ENCODE measurements at regions not wholly inside any gene's neighbourhood (a gene's known extent, or its start where the extent isn't known, plus 50 kb on each side); places are given as distances from the start of the nearest gene placed in this dataset.

- DNase-seq = no peak
Measured at GRCh38 chr6:10033223-10033829, 381.5 kb downstream of the TFAP2A start.

- no peak for DNase-seq
Measured at GRCh38 chr6:10031617-10032016, 383.3 kb downstream of the TFAP2A start.

DNA sequence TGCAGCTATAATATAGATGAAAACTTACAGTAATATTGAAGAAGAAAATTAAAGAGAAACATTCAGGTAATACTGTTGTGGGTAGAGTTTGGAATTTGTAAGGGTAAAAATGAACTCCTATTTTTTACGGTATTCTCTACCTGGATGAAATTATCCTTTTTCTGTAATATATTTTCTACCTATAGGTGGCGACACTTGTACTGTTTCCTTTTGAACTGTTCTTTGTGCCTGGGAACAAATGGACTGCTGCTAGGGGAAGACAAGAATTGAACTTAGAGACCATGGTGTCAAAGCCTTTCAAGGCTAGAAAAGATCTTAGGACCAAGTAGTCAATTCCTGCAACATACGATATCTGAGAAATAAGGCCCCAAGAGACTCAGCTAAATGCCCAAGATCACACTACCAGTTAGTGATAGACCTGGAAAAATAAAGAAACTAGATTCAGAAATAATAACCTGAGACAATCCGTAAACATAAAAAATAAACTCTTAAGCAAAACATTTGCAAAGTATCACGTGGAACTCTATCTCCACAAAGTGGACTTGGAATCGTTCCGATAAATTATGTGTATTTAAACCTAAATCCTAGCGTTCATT, 383.8 kb downstream of the TFAP2A start:
- no peak for DNase-seq

DNA sequence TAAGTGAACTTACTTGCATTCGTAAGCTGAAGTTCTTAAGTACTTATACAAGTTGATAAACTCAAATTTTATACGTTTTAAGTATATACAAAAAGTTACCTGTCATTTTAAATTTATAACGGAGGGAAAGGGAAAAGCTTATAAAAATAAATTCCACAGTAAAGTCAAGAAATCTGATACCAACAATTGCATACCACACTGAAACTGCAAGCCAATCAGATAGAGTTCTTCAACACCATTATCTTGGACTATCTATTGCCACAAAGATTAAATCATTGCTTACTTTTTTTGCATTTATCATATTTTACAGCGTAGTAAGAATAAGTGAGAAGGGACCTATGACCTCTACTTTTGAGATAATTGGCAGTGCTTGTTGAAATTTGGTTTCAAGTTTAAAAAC, 386.7 kb downstream of the TFAP2A start:
- DNase-seq = no peak

GRCh38 chr6:10019851-10020250, 395.0 kb downstream of the TFAP2A start:
- no peak for DNase-seq

DNA sequence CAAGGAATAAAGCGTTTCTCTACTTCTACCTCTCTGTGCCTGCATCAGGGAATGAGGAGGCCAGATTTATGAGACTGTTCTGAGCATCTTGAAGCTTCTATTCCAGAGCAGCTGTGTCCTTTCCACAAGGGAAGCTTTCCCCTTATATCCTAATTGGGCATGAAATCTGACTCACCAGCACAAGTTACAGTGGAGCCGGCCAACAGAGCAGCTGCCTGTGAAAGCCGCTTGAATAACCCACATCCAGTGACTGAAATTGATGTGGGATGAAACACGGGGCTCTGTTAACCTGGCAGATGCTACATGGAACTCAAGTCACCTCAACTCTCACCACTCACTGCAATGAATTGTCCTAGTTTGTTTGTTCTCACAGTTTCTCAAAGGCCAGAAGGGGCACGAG, 400.3 kb downstream of the TFAP2A start:
- DNase-seq = peak; percentile 66

DNA sequence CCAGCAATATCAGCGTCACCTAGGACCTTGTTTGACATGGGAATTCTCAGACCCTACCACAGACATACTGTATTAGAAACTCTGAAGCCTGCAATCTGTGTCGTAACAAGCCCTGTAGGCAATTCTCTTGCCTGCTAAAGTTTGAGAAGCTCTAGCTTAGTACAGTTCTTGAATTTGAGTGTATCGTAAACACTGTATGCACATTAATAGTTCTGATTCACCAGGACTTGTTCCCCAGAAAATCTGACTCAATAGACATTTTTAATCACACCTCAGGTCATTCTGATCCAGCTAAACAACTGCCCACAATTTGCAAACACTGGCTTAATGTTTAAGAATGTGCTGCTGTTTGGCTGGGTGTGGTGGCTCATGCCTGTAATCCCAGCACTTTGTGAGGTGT, 414.3 kb downstream of the TFAP2A start:
- DNase-seq = no peak

DNA sequence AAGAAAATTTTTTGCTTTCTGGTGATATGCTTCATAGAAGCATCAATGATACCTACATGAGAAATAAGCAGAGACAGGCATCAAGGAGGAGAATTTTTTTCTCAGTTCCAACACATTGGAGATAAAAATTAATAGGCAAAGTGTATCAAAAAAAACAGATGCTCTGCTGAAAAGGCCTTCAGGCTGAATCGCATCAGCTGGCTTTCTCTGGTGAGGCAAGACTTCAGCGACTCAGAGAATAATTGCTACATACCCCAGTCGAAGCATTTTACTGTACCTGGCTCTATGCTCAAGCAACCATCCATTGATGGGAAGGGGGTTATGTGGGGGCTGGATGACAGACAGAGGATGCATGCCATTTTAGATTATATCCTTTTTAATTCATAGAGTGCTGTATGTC, 415.1 kb downstream of the TFAP2A start:
- no peak for DNase-seq

DNA sequence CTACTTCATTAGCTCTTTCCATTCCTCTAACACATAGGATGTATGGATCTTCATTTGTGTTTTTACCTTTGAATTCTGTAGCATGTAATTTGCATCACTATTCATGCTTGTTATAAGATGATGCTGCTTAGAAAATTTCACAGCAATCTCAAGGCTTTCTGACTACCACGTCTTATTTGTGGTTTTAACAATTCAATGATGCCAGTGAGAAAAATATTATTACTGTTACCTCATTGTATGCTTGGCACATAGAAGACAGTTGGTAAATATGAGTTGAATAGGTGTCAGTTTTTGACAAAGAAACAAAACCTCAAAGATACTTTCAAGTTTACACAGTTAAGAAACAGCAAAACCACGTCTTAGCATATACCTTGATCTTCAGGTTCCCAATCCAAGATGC, 428.6 kb downstream of the TFAP2A start:
- no peak for DNase-seq

DNA sequence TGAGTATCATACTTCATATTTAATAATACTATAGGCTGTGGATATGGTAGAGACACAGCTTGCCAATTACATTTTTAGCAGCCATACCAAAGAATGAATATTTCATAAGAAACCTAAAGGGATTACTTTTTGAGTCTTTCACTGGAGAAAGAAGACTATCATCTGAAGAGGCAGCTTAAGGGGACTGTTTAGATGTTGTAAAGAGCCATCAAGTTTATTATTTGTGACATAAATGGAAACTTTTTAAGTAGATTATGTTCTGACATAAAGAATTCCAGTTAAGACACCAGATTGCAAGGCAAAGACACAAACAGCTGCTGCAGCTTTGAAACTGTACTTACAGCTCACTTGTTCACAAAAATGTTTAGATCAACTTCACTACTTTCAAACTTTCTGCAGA, 429.4 kb downstream of the TFAP2A start:
- DNase-seq = no peak

GRCh38 chr6:9984607-9985006, 430.3 kb downstream of the TFAP2A start:
- no peak for DNase-seq

DNA sequence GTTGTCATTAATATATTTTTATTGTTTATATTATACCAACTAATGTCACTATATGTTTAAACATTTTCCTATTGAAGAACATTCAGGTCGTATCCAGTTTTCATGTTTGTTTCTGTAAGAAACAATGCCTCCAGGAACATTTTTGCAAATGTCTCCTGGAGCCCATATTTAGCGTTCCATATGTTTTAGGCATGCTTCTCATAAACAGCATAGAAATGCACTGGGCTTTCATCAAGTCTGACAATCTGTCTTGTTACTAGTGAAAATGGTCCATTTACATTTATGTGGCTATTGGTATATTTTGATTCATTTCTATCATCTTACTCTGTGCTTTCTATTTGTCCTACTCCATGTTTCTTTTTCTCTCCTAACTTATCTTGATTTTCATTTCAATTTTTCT, 431.7 kb downstream of the TFAP2A start:
- no peak for DNase-seq

DNA sequence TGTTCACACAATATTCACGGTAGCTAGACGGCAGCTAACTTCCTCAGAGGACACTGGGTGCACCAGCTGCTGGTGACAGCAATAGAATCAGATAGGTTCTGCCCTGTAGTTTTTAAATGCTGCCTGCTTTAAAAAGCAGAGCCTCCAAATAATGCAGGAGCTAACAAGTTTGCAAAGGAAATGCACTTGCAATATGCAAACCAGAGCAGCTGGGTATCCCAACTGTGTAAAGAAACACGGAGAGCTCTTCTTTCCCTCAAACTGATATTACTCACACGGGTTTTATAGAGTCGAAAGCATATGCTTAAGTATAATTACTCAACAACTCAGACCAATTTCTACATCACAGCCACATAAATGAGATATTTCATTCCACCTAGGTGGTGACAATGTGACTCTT, 432.7 kb downstream of the TFAP2A start:
- no peak for DNase-seq

DNA sequence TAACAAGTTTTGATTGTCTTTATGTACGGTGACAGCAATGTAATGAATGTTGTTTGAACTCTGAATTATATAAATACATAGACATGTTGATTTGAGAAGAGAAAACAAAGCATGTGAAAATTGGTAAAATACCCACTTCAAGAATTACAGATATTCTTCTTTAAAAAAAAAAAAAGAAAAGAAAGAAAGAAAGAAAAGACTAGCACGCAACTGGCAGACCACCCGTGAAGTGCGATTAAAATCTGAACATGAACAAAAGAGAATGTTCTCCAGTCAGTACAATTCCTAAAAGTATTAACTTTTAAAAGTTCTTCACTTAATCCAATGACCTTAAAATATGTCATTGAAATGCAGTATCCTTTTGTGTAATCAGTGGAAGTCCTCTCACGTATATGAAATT, 434.9 kb downstream of the TFAP2A start:
- DNase-seq = no peak

GRCh38 chr6:9978480-9978879, 436.4 kb downstream of the TFAP2A start:
- no peak for DNase-seq

DNA sequence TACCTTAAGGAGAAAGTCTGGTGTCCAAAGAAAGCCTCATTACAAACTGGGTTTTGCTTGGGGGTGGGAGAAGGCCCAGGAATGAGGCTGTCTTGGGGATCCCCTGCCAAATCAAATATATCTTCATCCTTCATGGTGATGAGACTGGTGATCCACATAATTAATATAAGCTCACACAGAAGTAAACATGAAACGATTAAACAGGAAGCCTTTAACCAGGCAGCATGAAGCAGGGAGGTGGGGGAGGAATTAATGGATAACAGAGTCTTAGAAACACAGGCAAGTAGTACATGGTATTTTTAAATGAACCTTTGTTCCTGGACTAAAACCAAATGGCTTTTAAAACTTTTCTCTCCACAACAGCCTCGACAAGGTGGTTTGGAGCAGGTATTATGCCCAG, 437.5 kb downstream of the TFAP2A start:
- DNase-seq = no peak

DNA sequence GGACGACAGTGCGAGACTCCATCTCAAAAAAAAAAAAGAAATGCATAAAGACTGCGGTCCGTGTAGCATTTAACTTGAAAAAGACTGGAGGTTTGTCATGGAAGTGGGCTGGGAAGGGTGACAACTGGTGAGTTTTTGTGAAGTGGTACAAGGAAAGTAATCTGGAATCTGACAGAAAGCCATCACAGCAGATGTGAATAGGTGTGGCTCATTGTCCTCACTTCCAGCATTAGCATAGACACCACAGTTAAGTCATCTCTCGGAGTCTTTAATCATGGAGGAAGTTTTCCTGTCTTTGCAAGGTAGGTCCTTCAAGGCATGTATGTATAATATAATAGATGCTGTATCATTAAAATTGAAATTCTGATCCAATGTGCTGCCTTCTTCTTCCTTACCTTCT, 453.2 kb downstream of the TFAP2A start:
- DNase-seq = no peak

DNA sequence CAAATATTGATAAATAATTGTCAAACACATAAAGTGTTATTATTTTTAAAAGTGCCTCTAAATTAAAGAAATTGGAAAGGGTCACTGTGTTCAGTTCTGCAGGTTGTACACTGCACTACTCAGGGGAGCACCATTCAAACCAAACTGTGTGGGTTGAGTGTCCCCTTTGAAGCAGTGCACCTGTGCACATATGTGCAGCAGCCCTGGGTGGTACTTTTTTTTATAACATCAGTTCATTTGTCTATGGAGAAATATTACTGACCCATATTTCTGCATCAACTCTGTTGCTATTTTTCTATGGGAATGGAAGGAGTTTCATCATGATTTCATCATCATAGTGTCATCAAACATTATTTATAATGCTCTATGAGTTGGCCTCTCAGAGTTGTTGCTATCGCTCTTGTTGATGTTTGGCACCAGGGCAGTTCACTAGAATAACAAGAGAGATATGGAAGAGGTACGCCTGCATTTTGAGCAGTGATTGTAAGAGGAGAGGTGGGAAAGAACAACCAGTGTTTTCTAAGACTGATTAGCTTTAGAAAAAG, 457.6 kb downstream of the TFAP2A start:
- DNase-seq = no peak

- DNase-seq = no peak
Measured at GRCh38 chr6:9948678-9949077, 466.2 kb downstream of the TFAP2A start.

GRCh38 chr6:9943986-9944385, 470.9 kb downstream of the TFAP2A start:
- no peak for DNase-seq

GRCh38 chr6:9943026-9943425, 471.8 kb downstream of the TFAP2A start:
- no peak for DNase-seq

DNA sequence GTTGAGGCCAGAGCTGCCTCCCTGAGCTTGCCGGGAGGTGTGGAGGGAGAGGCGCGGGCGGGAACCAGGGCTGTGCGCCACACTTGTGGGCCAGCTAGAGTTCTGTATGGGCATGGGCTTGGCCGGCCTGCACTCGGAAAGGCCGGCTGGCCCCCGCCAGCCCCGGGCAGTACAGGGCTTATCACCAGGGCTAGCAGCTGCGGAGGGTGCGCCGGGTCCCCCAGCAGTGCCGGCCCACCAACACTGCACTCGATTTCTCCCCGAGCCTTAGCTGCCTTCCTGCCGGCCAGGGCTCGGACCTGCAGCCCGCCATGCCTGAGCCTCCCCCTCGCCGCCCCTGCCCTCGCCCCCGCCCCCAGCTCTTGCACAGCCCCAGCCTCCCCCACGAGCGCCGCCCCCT, 472.7 kb downstream of the TFAP2A start:
- no peak for DNase-seq

DNA sequence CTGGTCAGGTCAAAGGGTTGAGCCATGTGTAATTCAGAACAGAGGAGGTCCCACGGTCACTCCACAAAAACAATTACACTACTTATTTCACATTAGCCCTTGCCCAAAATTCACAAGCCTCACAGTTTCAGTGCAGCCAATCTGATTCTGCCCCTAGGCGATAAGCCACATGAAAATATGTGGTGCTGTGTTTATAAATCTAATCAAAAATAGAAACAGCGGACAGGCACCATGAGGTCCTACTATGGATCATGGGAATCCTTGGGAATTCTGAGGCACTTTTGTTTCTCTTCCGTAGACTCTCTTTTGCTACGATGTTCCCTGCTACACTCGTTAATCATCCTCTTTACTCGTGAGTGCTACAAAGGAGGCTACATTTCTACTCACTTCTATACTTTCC, 476.1 kb downstream of the TFAP2A start:
- DNase-seq = no peak

GRCh38 chr6:9937031-9937763, 477.7 kb downstream of the TFAP2A start:
- DNase-seq = no peak

Data from occipital lobe (tissue), 1 donor.